Osteoblast (primary cell): ENCODE measurements at regions not wholly inside any gene's neighbourhood (a gene's known extent, or its start where the extent isn't known, plus 50 kb on each side); places are given as distances from the start of the nearest gene placed in this dataset.
"Not testable (repeated sequence)": the region's sequence is repeated elsewhere in the genome, so short reads cannot be mapped to it uniquely, and the experiment has no call there.

Source experiments
- DNase-seq: peaks from one replicate; pipeline ENCODE4 v3.0.0; 2011; ENCODE audit warnings: low spot score, mixed read lengths; ENCODE audit not compliant: insufficient read length; ENCODE audit errors: missing footprints
- H2AFZ ChIP-seq: 2 replicates; pipeline ENCODE4 v1.6.0; 2011; ENCODE audit warnings: mild to moderate bottlenecking, low read length
- H3K27ac ChIP-seq: 2 replicates; pipeline ENCODE4 v1.5.1; 2011; ENCODE audit warnings: mild to moderate bottlenecking, low read depth, low read length, moderate library complexity
- H3K27me3 ChIP-seq: 2 replicates; pipeline ENCODE4 v1.6.0; 2012; ENCODE audit warnings: mild to moderate bottlenecking, control low read depth, inconsistent platforms, low read length, moderate library complexity; ENCODE audit not compliant: insufficient read depth
- H3K36me3 ChIP-seq: 2 replicates; pipeline ENCODE4 v1.5.1; 2011; ENCODE audit warnings: mild to moderate bottlenecking, low read length, control low read depth, moderate library complexity; ENCODE audit not compliant: insufficient read depth
- H3K4me1 ChIP-seq: 2 replicates; pipeline ENCODE4 v1.5.1; 2011; ENCODE audit warnings: mild to moderate bottlenecking, low read length, control low read depth, moderate library complexity; ENCODE audit not compliant: insufficient read depth
- H3K4me2 ChIP-seq: 2 replicates; pipeline ENCODE4 v1.6.0; 2011; ENCODE audit warnings: mild to moderate bottlenecking, low read length; ENCODE audit not compliant: insufficient read depth
- H3K4me3 ChIP-seq: fragments of 200-600 bp; sonication (generic); 3 replicates; pipeline ENCODE4 v1.5.1; 2012; ENCODE audit warnings: mild to moderate bottlenecking, low read length, inconsistent platforms; ENCODE audit not compliant: insufficient read depth
- H3K79me2 ChIP-seq: 2 replicates; pipeline ENCODE4 v1.6.0; 2012; ENCODE audit warnings: mild to moderate bottlenecking, low read length, control low read depth, inconsistent platforms; ENCODE audit not compliant: insufficient read depth
- H3K9me3 ChIP-seq: 2 replicates; pipeline ENCODE4 v1.5.1; 2011; ENCODE audit warnings: low read depth, low read length, control low read depth
- H4K20me1 ChIP-seq: 2 replicates; pipeline ENCODE4 v1.6.0; 2012; ENCODE audit warnings: mild to moderate bottlenecking, low read length, control low read depth; ENCODE audit not compliant: insufficient read depth
- CTCF ChIP-seq: IDR thresholded peaks from 2 replicates; pipeline ENCODE4 v1.5.1; 2011; ENCODE audit warnings: mild to moderate bottlenecking, low read depth, low read length, moderate library complexity; ENCODE audit errors: extremely low read depth

GRCh38 chr16:87119748-87120147, 197.4 kb downstream of the C16orf95 start:
- Histone ChIP-seq H3K36me3 (no peaks in the 10 kb centered on the region), H3K27ac (no peak overlapping the region), H3K4me3 (no peak overlapping the region), H3K27me3 (no peaks in the 10 kb centered on the region), H3K4me2 (no peak overlapping the region), H2AFZ (no peak overlapping the region), H3K9me3 (no peaks in the 10 kb centered on the region), H3K79me2 (no peaks in the 10 kb centered on the region), H3K4me1 (peaks cover 7% of the 10 kb centered on the region), H4K20me1 (no peaks in the 10 kb centered on the region)
- no peak for DNase-seq
- TF ChIP-seq CTCF: no peak

GRCh38 chr16:87121816-87122215, 195.4 kb downstream of the C16orf95 start:
- Histone ChIP-seq H2AFZ (no peak overlapping the region), H3K36me3 (no peaks in the 10 kb centered on the region), H3K4me2 (no peak overlapping the region), H3K27ac (no peak overlapping the region), H4K20me1 (no peaks in the 10 kb centered on the region), H3K4me1 (peaks cover 12% of the 10 kb centered on the region), H3K79me2 (no peaks in the 10 kb centered on the region), H3K4me3 (no peak overlapping the region), H3K9me3 (no peaks in the 10 kb centered on the region), H3K27me3 (no peaks in the 10 kb centered on the region)
- DNase-seq: no peak
- no peak for TF ChIP-seq CTCF

- Histone ChIP-seq H3K79me2 (no peaks in the 10 kb centered on the region), H3K4me2 (peak overlapping the region; percentile 33)
- peak; percentile 93 for DNase-seq
Measured at GRCh38 chr16:87123356-87124001, 193.7 kb downstream of the C16orf95 start.

GRCh38 chr16:87124405-87124804, 192.8 kb downstream of the C16orf95 start:
- H3K4me1 ChIP-seq: peaks cover 22% of the 10 kb centered on the region
- H3K4me3 ChIP-seq, H3K4me2 ChIP-seq, H4K20me1 ChIP-seq, H3K27ac ChIP-seq, H3K79me2 ChIP-seq, H3K36me3 ChIP-seq, H2AFZ ChIP-seq, H3K9me3 ChIP-seq, DNase-seq, H3K27me3 ChIP-seq: not testable (repeated sequence)

More at GRCh38 chr16:87123356-87124001, 193.7 kb downstream of the C16orf95 start:
- peak overlapping the region; percentile 16 for H3K4me3 ChIP-seq
- no peaks in the 10 kb centered on the region for H3K27me3 ChIP-seq
- no peaks in the 10 kb centered on the region for H4K20me1 ChIP-seq
- no peaks in the 10 kb centered on the region for H3K9me3 ChIP-seq
- H3K27ac ChIP-seq: no peak overlapping the region
- TF ChIP-seq CTCF: no peak
- peak overlapping the region; percentile 37 for H2AFZ ChIP-seq
- peaks cover 22% of the 10 kb centered on the region for H3K4me1 ChIP-seq
- no peaks in the 10 kb centered on the region for H3K36me3 ChIP-seq
